Subcutaneous abdominal adipose tissue (tissue), 5 donors: ENCODE measurements at regions not wholly inside any gene's neighbourhood (a gene's known extent, or its start where the extent isn't known, plus 50 kb on each side); places are given as distances from the start of the nearest gene placed in this dataset.
"Not testable (repeated sequence)": the region's sequence is repeated elsewhere in the genome, so short reads cannot be mapped to it uniquely, and the experiment has no call there.

Source experiments
- H3K27ac ChIP-seq: one replicate; pipeline ENCODE4 v1.7.0; 2013; ENCODE audit warnings: low read depth, mild to moderate bottlenecking, inconsistent platforms, low read length, moderate library complexity
- H3K27me3 ChIP-seq, 5 donors: one replicate each; pipeline ENCODE4 v1.7.0; 2013; ENCODE audit warnings: low read length in 5 of 5, inconsistent platforms in 1 of 5; ENCODE audit not compliant: control insufficient read depth in 5 of 5, insufficient read depth in 4 of 5
- H3K36me3 ChIP-seq, 5 donors: one replicate each; pipeline ENCODE4 v1.7.0; 2013; ENCODE audit warnings: low read length in 5 of 5; ENCODE audit not compliant: control insufficient read depth in 5 of 5, insufficient read depth in 5 of 5
- H3K4me1 ChIP-seq, 5 donors: one replicate each; pipeline ENCODE4 v1.7.0; 2013; ENCODE audit warnings: low read length in 5 of 5, mild to moderate bottlenecking in 3 of 5, moderate library complexity in 1 of 5; ENCODE audit not compliant: control insufficient read depth in 5 of 5, insufficient read depth in 5 of 5
- H3K4me3 ChIP-seq, 5 donors: one replicate each; pipeline ENCODE4 v1.7.0; 2013; ENCODE audit warnings: low read length in 5 of 5, low read depth in 1 of 5
- H3K9ac ChIP-seq, 5 donors: one replicate each; pipeline ENCODE4 v1.7.0; 2013; ENCODE audit warnings: low read length in 5 of 5, mild to moderate bottlenecking in 4 of 5, moderate library complexity in 3 of 5
- H3K9me3 ChIP-seq, 5 donors: one replicate each; pipeline ENCODE4 v1.7.0; 2013; ENCODE audit warnings: low read length in 5 of 5; ENCODE audit not compliant: control insufficient read depth in 5 of 5
- donor health status: healthy.
- donor health status: healthy.
- donor health status: healthy.
- donor health status: healthy.
- donor health status: healthy.

DNA sequence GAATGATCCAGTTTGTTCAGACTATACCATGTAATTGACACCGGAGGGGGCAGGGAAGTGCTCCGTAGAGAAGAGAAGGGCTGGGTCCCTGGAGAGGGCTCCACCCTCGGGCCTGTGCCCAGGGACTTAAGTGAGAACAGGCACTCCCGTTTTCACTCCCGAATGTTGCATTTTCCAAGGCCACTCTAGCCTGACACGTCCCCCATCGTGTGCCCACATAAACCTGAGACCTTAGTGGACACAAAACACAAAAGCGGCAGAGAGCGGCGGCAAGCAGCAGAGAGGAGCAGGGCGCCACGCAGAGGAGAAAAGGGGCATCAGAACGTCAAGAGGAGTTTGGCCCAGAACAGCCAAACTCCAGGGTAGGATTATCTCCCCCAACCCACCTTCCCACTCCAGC, 1405.1 kb downstream of the GRIK2 start:
- Histone ChIP-seq H3K27me3 (no peaks in the 10 kb centered on the region), H3K4me3 (no peak overlapping the region), H3K4me1 (no peaks in the 10 kb centered on the region), H3K9me3 (no peaks in the 10 kb centered on the region), H3K9ac (no peak overlapping the region), H3K27ac (no peak overlapping the region), H3K36me3 (no peaks in the 10 kb centered on the region)

GRCh38 chr6:102793752-102794151, 1400.2 kb downstream of the GRIK2 start:
- Histone ChIP-seq H3K4me1 (no peaks in the 10 kb centered on the region), H3K27me3 (no peaks in the 10 kb centered on the region), H3K4me3 (no peak overlapping the region), H3K27ac (no peak overlapping the region), H3K9ac (no peak overlapping the region), H3K36me3 (no peaks in the 10 kb centered on the region), H3K9me3 (no peaks in the 10 kb centered on the region)

- no peaks in the 10 kb centered on the region for H3K9me3 ChIP-seq
- no peaks in the 10 kb centered on the region for H3K4me1 ChIP-seq
- H3K27ac ChIP-seq = no peak overlapping the region
- no peak overlapping the region for H3K4me3 ChIP-seq
- H3K27me3 ChIP-seq = no peaks in the 10 kb centered on the region
- no peaks in the 10 kb centered on the region for H3K36me3 ChIP-seq
- H3K9ac ChIP-seq = no peak overlapping the region
These were observed 1380.8 kb downstream of the GRIK2 start for GRCh38 chr6:102774326-102774725.

GRCh38 chr6:102773636-102774035, 1380.1 kb downstream of the GRIK2 start:
- Histone ChIP-seq H3K4me1 (no peaks in the 10 kb centered on the region), H3K9ac (no peak overlapping the region), H3K4me3 (no peak overlapping the region), H3K27ac (no peak overlapping the region), H3K27me3 (no peaks in the 10 kb centered on the region), H3K9me3 (peaks cover 0 to 6% (median 0%) of the 10 kb centered on the region in 5 donors), H3K36me3 (no peaks in the 10 kb centered on the region)

- no peak overlapping the region for H3K9ac ChIP-seq
- H3K9me3 ChIP-seq = peaks cover 0 to 6% (median 0%) of the 10 kb centered on the region in 5 donors
- no peaks in the 10 kb centered on the region for H3K36me3 ChIP-seq
- no peak overlapping the region for H3K4me3 ChIP-seq
- H3K27me3 ChIP-seq = no peaks in the 10 kb centered on the region
- H3K4me1 ChIP-seq = no peaks in the 10 kb centered on the region
- no peak overlapping the region for H3K27ac ChIP-seq
These were observed 1373.5 kb downstream of the GRIK2 start for GRCh38 chr6:102766963-102767362.

GRCh38 chr6:102764317-102764716, 1370.8 kb downstream of the GRIK2 start:
- Histone ChIP-seq H3K4me1 (no peaks in the 10 kb centered on the region), H3K9me3 (peaks cover 0 to 6% (median 0%) of the 10 kb centered on the region in 5 donors), H3K4me3 (no peak overlapping the region), H3K36me3 (no peaks in the 10 kb centered on the region), H3K9ac (no peak overlapping the region), H3K27ac (no peak overlapping the region), H3K27me3 (no peaks in the 10 kb centered on the region)

DNA sequence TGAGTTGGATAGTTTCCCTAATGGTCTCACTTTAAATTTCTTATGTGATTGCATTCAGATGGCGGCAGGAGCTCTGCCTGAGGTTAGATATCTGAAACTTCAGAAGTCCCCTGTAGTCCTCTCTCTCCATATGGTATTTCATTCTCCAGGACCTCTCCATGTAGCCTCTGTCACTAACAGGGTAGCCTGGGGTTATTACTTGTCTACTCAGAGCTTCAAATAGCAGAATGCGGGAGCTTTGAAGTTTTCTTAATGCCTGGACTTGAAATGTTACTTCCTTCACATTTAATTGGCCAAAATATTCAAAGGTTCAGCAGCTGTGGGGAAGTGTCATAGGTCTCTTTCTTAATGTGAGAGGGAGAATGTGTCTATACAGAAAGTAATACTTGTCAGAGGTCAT, 1370.4 kb downstream of the GRIK2 start:
- Histone ChIP-seq H3K4me3 (no peak overlapping the region), H3K4me1 (no peaks in the 10 kb centered on the region), H3K36me3 (no peaks in the 10 kb centered on the region), H3K27ac (no peak overlapping the region), H3K9me3 (peaks cover 0 to 2% (median 0%) of the 10 kb centered on the region in 5 donors), H3K27me3 (no peaks in the 10 kb centered on the region), H3K9ac (no peak overlapping the region)

DNA sequence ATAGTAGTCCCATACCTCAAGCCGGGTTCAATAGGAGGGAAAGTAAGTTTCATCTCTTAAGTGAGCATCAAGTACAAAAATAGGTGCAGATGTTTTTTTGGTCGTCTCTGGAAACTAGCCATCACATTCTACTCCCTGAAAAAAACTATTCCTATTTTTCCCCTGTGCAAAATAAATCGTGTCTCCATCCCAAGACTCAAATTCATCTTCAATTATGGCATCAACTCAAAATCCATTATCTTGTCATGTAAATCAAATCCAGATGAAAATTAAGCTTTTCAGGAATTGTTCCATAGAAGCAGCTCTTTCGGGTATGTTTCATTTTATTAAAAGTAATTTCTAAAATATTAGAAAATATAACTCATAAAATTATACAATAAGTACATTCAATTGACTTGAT, 1368.4 kb downstream of the GRIK2 start:
- H3K9me3 ChIP-seq = no peaks in the 10 kb centered on the region
- no peak overlapping the region for H3K27ac ChIP-seq
- no peaks in the 10 kb centered on the region for H3K36me3 ChIP-seq
- H3K4me1 ChIP-seq = no peaks in the 10 kb centered on the region
- H3K27me3 ChIP-seq = no peaks in the 10 kb centered on the region
- H3K4me3 ChIP-seq = no peak overlapping the region
- H3K9ac ChIP-seq = no peak overlapping the region

- Histone ChIP-seq H3K27ac (no peak overlapping the region), H3K9me3 (no peaks in the 10 kb centered on the region), H3K27me3 (no peaks in the 10 kb centered on the region), H3K9ac (no peak overlapping the region), H3K4me1 (no peaks in the 10 kb centered on the region), H3K36me3 (no peaks in the 10 kb centered on the region), H3K4me3 (no peak overlapping the region)
These were observed 1365.9 kb downstream of the GRIK2 start for GRCh38 chr6:102759415-102759814.

DNA sequence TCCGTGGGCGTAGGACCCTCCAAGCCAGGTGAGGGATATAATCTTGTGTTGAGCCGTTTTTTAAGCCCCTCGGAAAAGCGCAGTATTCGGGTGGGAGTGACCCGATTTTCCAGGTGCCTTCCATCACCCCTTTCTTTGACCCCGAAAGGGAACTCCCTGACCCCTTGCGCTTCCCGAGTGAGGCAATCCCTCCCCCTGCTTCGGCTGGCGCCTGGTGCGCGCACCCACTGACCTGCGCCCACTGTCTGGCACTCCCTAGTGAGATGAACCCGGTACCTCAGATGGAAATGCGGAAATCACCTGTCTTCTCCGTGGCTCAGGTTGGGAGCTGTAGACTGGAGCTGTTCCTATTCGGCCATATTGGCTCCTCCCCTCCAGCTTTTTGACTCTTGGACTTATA, 1365.0 kb downstream of the GRIK2 start:
- H3K36me3 ChIP-seq, H3K27ac ChIP-seq, H3K4me3 ChIP-seq, H3K4me1 ChIP-seq, H3K27me3 ChIP-seq, H3K9me3 ChIP-seq, H3K9ac ChIP-seq: not testable (repeated sequence)
